SU-DHL-6 (cell line): ENCODE measurements at regions not wholly inside any gene's neighbourhood (a gene's known extent, or its start where the extent isn't known, plus 50 kb on each side); places are given as distances from the start of the nearest gene placed in this dataset.

Experiments
- EZH2phosphoT487 ChIP-seq: fragments of 200-600 bp; sonication (generic), shearing (Covaris generic); conservative IDR thresholded peaks from 2 replicates; pipeline ENCODE4 v1.6.1; 2018; ENCODE audit warnings: mild to moderate bottlenecking, antibody characterized with exemption, low read length, moderate library complexity, mixed read lengths
- TF ChIP-seq, protein P1 (sequence below): fragments of 200-600 bp; sonication (generic); IDR thresholded peaks from one replicate; pipeline ENCODE4 v1.5.1; 2017; ENCODE audit warnings: antibody characterized with exemption, mild to moderate bottlenecking, low read length, moderate library complexity; ENCODE audit not compliant: insufficient read depth, poor library complexity, severe bottlenecking

DNA sequence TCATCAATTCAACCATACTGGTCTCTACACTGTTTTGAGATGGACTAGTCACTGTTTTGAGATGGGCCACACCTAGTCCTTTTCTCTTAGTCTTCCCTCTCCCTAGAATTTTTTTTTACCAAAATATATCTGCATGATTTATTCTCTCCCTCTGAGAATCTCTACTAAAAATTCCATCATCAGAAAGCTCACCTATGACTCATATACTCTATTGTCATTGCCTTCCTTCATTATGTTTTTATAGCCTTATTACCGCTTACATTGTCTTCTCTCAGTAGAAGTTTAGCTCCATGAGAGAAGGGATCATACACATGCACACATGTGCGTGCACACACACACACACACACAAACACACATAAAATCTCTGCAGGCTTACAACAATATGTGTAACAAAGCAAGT, 303.6 kb downstream of the PCDH10 start:
- TF ChIP-seq, protein P1, sequence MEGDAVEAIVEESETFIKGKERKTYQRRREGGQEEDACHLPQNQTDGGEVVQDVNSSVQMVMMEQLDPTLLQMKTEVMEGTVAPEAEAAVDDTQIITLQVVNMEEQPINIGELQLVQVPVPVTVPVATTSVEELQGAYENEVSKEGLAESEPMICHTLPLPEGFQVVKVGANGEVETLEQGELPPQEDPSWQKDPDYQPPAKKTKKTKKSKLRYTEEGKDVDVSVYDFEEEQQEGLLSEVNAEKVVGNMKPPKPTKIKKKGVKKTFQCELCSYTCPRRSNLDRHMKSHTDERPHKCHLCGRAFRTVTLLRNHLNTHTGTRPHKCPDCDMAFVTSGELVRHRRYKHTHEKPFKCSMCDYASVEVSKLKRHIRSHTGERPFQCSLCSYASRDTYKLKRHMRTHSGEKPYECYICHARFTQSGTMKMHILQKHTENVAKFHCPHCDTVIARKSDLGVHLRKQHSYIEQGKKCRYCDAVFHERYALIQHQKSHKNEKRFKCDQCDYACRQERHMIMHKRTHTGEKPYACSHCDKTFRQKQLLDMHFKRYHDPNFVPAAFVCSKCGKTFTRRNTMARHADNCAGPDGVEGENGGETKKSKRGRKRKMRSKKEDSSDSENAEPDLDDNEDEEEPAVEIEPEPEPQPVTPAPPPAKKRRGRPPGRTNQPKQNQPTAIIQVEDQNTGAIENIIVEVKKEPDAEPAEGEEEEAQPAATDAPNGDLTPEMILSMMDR, result no peak
- no peak for TF ChIP-seq EZH2phosphoT487
